ENCODE measurements at regions not wholly inside any gene's neighbourhood (a gene's known extent, or its start where the extent isn't known, plus 50 kb on each side); places are given as distances from the start of the nearest gene placed in this dataset.

DNA sequence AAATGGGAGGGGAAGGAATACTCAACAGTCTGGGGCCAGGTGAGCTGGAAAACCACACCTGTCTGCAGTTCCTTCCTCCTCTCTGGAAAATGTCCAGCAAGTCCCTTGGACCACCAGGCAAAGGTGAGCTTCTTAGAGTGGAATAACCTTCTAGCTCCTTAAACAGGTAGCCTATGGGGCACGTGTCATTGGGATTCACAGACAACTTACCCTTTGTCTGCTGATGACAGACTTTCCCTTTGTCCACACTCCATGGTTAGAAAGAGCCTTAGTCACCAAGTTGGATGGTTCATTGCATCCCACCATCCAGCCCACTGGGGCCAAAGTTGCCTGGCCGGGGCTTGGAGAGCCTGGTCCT, 98.0 kb upstream of the ITGA6 start:
- no peak for DNase-seq (ENCODE audit: low read depth)

DNA sequence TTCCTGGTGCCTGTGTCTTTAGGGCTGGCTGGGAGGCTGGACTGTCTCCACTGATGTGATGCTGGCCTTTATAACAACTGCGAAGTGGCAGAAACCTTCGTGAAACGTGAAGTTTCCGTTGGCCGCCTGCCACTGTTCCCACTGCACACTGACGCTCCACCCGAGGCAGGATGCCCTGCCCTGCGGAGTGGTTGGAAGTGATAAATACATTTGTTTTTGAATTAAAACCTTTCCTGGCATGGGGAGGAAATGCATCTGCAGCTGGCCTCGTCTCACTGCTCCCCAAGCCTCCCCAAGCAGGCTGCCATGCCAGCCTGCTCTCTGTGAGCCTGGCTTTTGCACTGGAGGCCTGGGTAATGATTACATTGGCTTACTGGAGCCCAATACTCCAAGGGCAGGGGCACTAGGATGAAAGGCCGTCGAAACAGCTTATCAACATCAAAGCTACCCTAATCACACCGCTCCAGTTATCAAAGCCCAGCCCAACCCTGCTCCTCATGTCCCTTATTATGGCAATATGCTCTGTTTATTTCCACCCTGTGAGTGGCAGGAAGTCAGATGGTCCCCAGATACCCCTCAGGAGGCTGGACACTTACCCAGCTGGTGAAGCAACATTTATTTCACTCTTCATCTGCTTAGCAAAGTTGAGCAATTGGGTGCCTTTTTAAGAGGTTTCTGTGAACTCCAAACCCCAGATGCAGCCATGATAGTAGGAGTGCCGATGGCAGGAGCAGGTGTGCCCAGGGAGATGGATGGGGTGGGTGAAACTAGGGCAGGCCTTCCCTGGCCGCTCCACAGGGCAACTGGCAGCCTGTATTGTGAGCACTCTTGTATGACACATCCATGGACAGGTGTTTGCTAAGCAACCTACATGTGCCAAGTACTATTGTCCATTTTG, 97.4 kb upstream of the ITGA6 start:
- no peak for DNase-seq (ENCODE audit: low read depth)

DNA sequence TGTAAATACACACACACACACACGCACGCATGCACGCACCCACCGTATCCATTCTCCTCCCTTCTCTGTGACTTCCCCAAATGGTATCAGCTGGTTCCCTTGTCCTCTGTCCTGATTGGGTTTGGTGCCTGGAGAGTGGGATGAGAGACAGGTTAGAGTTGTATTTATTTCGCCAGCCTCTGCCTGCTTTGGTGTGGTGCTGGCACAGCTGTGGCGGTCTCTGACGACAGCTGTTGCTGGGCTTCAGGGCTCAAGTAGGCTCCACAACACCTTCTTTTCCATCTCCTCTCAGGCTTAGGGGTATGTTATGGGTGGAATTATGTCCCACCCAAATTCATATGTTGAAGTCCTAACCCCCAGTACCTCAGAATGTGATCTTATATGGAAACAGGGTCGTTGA, 94.9 kb upstream of the ITGA6 start:
- no peak for DNase-seq (ENCODE audit: low read depth)

DNA sequence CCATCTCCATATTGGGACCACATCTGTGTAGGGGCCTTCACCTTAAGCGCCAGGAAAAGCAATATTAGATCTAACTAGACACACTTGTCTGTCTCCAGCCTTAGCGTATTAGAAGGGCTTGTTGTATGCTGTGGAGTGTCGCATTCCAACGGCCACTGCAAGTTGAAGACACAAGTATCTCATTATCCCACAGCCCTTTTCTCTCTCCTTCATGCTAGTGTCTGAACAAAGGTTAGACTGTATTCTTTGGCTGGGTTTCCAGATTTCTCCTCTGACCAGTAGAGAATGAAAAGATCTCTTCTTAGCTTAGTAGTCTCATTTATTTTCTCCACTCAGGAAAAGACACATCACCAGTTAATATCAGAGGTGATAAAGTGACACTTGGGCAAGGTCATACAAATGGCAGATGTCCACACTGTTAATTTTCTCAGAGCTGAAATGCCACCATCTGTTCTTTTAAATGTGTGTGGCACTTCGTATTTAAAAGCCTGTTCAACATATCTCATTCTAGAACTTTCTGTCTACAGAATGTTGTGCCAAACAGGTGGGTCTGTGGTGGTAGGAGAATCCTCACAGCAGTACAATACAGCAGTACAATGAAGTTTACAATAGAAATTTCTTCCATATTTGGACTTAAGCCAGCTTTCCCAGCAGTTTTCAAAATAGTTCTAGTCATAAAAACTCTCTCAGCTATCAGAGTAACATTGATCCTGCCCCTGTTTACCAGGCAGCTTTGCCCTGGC, 94.0 kb upstream of the ITGA6 start:
- no peak for DNase-seq (ENCODE audit: low read depth)

DNA sequence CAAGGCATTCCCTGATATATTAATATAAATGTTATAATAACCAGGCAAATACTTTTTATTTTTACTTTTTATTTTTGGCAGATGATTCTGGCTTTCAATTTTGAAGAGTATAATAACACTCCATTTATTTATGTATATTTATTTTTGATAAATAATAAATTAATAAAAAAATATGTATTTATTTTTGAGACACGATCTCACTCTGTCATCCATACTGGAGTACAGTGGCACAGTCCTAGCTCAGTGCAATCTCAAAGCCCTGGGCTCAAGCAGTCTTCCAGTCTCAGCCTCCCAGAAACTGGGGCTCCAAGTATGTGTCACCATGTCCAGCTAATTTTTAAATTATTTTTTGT, 93.4 kb upstream of the ITGA6 start:
- DNase-seq (ENCODE audit: low read depth), result no peak

DNA sequence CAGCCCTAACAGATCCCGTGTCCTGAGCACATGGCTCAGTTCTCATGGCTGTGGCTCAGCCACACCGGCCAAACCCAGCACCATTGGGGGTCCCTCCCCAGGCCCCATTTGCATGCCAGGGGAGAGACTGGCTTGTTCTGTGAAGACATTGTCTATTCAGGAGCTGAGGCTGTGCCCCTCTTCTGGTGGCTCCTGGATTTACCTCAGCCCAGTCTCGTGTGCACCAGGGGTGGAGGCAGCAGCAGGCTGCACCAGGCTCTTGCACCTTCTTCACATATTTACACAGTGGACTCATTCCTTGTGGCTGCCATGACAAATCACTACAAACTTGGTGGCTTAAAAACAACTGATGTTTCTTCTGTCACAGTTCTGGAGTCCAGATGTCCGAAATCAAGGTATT, 92.4 kb upstream of the ITGA6 start:
- no peak for DNase-seq (ENCODE audit: low read depth)

DNA sequence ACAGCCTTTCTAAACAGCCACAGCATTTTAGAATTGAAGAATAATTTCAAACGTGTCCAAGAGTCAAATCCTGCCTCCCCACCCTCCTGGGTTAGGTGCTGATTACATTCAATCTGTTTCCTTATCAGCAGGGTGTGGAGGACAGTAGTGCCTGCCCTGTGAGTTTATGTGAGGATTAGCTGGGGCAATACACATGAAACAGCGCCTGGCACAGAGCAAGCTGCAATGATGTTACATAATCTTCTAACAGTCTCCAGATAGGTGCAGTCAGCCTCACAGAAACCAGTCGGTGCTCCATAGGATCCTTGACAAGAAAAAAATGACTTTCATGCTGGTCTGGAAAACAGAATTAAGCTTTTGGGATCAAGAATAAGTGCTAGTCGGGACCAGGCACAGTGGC, 91.7 kb upstream of the ITGA6 start:
- no peak for DNase-seq (ENCODE audit: low read depth)

DNA sequence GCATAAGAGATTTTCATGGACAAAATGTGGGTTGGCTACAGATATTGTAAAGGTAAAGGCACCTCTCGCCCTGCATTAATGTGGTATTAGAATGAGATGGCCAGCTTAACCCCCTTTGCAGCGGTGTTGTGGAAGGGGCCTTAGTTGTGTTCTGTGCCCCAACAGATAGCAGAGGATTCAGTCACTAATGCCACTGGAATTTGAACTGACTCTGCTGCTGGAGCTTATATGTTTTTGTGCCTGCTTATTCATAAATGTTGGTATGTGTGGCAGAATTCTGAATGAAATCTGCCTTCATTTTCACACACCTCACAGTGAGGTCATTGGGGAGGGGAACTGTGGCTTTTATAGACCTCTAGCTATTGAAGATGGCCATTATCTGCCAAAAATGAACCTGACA, 90.7 kb upstream of the ITGA6 start:
- DNase-seq (ENCODE audit: low read depth), result no peak

DNA sequence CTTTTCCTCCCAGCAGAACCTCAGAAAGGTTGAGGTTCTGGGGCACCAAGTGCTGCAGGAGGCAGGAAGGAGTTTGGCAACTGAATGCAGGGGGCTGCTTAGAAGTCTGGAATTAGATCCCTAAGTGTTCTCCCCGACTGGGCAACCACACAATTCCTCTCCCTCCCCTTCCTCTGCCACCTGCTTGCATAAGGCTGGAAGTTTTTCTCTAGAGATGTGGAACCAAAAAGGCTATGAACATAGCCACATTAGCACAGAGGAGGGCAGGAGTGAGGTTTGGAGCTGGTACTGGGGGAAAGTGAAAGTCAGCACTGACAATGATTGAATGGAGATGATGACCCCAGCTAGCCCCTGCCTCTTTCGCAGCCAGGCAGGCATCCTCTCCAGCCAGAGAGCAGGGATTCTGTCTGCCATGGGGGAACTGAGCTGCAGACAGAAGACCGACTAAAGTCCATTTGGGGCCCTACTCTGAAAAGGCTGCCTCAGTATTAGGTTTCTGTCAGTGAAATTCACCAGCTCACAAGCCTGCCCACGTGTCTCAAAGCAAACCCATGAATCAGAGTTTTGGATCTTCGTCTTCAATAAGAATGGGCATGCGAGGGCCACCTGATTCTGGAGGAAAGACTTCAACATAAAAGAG, 87.9 kb upstream of the ITGA6 start:
- DNase-seq (ENCODE audit: low read depth), result no peak

DNA sequence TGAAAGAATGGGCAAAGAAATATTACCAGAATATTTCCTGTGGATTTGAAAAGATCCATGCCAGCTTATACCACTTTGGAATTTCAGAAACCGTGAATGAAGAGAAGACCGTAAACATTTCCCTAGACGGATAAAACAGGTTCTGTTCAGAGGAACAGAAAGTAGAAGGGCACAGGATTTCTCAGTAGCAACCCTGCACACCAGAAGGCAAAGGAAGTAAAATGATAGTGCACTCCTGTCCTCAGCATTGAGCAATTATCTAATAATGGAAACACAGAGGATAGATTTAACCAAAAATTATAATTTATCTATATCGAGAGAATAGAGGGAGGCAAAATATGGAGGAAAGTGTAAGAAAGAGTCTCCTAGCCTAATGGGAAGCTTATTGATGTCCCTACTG, 87.0 kb upstream of the ITGA6 start:
- no peak for DNase-seq (ENCODE audit: low read depth)

DNA sequence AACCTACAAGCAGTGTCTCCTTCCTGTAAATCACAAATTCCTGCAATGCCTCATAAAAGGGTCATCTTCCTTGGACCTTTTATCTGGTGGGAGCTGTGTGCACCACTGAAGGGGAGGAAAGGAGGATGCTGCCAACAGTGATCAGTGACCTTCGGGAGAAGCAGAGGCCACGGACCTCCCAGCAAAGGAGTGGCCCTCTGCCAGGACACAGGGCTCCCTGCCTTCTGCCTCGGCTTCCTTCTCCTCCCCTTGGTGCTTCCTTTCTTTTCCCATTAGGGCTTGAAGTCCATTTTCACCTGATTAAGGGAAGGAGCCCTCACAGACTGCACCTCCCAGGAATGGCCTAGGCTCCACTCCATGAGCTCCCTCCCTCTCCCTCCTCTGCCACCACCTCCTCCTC, 85.3 kb upstream of the ITGA6 start:
- DNase-seq (ENCODE audit: low read depth), result no peak

DNA sequence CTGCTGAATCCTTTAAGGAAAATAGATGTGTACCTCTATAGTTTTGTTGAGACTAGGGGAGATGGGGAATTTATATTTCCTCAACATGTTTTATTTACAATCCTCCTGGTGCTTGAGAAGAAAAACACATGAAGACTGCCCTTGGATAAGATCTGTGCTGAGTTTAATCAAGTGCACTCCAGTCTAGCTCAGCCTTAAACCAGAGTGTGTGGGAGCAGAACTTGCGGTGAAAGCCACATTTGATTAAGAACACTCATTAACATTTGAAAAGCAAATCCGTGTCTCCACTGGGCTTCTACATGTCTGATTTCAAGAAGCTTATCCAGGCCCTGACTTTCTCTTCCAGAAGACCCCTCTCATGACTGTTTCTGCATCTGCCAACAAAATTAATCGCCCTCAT, 84.8 kb upstream of the ITGA6 start:
- DNase-seq (ENCODE audit: low read depth), result no peak

DNA sequence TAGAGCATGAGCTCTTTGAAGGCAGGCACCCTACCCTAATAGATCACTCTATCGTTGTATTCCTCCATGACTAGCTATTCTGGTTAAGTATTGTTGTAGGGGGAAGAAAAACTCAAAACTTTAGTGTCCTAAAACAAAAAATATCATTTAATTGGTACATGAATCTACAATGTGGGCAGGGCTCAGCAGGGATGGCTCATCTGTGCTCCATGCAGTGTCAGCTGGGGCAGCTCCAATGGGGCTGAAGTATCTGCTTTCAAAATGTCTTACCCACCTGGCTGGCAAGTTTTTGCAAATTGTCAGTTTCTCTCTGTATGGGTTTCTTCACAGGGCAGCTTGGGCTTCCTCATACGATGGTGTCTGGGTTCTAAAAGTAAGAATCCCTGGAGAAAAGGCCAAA, 83.2 kb upstream of the ITGA6 start:
- DNase-seq (ENCODE audit: low read depth), result no peak

DNA sequence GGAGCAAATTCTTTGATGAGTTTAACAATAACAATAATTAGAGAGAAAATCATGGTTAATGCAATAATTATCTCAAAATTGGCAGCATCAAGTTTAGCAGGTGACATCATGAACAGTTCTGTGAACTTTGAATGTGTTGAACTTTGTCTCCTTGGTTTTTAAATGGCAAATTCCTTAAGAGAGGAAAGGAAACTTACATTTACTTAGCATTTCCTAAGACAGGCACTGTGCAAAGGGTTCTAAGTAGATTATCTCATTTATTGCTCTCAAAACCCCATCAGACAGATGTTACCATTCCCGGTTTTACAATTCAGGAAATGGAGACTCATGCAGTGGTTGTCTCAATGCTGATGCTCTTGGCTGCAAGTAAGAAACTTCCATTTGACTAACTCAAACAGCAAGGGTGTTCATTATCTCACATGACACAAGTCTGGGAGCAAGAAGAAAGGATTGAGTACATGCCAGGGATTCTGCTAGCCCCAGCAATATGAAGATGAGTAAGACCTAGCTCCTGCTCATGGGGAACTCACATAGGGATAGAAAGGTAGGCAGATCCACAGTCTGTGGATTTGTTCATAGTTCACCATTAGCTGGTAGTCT, 81.3 kb upstream of the ITGA6 start:
- DNase-seq (ENCODE audit: low read depth), result no peak

DNA sequence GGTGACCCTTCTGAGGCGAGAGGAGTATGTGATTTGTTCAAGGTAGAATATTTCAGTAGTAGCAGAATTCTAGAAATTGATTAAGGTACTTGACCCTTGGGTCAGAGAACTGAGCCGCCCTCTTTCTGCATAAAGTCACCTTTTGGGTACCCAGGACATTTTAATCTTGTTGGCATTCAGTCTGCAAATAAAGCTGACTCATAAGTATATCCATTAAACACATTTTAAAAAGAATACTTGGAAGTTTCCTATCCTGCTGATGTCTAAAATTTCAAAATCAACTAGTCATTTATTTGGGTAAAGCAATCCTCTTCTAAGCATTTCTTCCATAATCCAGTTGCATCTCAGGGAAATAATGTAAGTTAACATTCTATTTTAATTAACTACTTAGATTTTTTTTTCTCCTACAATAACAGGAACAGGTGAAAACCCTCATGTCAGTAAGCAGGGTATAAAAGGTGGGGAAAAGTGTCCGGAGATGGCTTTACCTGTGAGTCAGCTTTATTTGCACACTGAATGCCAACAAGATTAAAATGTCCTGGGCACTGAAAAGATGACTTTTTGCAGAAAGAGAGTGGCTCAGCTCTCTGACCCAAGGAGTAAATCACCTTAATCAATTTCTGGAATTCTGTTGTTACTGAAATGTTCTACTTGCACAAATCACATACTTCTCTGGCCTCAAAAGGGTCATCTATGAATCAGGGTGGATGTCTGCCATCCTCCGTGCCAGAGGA, 78.7 kb upstream of the ITGA6 start:
- no peak for DNase-seq (ENCODE audit: low read depth)

DNA sequence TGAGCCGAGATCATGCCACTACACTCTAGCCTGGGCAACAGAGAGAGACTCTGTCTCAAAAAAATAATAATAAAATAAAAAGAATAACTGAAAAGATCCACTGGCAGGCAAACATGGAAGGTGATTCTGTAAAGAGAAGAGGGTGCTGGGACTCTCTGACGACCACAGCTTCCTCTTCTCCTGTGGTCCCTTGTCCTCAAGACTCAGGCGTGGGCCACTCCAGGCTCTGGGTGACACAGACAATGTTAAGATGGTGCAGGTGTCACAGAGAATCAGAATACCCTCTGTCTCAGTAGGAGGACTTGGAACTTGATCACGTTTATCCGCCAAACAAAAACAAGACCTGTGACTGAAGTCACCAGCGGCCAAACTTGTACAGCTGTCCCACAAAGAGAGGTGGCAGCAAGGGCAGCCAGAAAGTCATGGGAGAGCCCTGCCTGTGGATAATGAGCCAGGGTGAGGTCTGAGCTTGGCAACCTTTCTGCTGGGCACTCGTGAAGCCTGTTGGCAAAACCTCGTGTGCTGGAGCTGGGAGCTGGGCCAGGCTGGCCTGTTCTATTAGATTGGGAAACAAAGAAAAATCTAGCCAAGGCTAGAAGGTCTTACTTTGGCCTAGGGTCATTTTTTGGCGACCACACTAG, 76.4 kb upstream of the ITGA6 start:
- DNase-seq (ENCODE audit: low read depth), result no peak

DNA sequence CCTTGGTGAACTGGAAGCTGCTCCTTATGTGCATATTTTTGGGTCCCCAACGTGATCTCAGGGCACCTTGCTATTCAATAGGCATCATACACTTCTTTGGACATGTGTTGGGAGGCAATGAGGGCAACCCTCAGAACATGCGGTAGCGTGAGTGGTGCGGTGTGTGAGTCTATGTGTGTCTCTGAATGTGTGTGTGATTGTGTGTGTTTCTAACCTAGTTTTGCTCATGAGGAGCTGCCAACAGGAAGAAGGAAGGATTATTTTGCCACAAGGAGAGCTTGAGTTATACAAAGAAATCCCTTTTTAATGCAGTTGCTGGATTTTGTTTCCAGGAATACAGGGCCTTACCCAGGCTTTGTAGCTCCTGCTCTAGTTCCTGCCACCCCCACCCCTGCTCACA, 75.8 kb upstream of the ITGA6 start:
- no peak for DNase-seq (ENCODE audit: low read depth)

DNA sequence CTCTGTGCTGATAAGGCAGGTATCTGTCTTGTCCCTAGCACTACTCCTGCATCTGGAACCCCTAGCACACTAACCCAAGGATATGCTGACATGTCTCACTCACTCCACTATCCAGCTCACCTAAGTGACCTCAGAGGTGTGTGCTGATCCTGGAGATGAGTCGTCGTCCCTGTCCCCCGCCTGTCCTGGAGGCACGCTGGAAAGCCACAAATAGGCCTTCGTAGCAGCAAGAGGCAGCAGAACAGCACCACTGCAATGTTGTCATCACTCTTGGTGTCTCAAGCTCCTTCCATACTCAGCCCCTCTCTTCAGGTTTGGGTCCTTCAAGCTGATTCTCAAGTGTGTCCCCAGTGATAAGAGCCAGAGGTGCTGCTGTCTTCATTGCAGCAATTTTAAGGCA, 73.0 kb upstream of the ITGA6 start:
- DNase-seq (ENCODE audit: low read depth), result no peak

DNA sequence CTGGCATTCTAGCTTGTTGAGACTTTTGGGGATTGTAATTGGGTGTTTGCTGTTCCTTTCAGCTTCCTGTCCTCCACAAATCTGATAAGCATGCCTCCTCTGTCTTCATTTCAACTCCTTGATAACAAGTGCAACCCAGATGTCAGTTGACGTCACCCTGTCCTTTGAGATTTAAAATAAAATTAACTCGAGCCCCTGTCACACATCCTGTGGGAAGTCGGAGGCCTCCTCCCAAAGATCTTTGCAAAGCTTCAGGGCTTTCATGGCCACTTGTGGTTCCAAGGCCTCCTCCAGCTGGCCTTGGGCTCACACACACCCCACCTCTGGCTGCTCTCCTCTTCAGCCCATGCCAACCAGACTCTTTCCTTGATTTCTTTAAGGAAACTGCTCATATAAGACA, 69.9 kb upstream of the ITGA6 start:
- DNase-seq (ENCODE audit: low read depth), result no peak

DNA sequence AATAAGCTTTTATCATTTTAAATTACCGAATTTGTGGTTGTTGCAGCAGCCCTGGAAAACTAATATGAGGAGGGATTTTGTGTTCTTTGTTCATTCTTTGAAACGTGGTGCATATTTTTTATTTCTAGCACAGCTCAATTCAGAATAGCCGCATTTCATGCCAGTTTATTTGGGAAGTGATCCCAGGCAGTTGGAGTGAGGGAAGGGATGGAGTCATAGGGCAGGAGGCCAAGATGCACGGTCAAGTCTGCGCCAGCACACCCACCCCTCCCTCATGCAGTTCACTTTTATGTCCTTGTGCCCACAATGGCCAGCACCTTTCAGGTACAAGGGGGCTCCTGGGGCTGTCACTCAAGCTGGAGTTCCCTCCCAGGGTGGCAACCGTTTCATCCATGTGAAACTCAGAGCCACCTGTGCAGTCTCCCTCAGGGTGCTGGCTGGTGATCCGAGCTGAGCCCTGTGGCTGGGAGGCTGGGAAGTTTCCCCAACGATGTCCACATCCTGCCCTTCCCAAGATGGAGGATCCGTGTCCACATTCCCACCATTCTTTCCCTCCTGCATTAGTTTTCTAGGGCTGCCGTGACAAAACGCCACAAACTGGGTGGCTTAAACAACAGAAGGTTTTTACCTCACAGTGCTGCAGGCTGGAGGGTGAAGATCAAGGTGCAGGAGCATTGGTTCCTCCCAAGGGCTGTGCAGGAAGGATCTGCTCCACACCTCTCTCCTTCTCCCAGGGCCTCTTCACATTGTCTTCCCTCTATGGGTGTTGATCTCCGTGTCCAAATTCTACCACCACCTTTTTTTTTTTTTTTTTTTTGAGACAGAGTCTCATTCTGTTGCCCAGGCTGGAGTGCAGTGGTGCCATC, 68.5 kb upstream of the ITGA6 start:
- no peak for DNase-seq (ENCODE audit: low read depth)

DNA sequence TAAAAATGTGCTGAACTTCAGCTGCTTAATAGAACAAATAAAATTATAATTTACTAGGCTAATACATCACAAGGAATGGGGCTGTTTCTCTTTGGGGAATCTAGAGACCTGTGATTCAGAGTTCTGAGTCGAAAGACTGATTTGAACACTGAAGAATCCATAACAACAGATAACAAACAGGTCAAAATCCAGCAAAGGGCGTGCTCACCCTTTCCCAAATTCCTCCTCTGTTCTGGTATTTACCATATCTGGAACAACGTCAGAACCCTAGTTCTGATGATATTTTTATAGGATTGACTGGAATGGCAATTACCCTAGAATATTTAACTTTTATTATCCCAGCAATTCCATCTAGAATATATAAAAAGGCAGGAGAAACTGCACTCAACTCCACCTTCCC, 66.0 kb upstream of the ITGA6 start:
- no peak for DNase-seq (ENCODE audit: low read depth)
